ENCODE measurements at regions not wholly inside any gene's neighbourhood (a gene's known extent, or its start where the extent isn't known, plus 50 kb on each side); places are given as distances from the start of the nearest gene placed in this dataset.
A peak's percentile ranks its signal among the peaks of the same experiment; 100 is the strongest.
"Not testable (repeated sequence)": the region's sequence is repeated elsewhere in the genome, so short reads cannot be mapped to it uniquely, and the experiment has no call there.

DNA sequence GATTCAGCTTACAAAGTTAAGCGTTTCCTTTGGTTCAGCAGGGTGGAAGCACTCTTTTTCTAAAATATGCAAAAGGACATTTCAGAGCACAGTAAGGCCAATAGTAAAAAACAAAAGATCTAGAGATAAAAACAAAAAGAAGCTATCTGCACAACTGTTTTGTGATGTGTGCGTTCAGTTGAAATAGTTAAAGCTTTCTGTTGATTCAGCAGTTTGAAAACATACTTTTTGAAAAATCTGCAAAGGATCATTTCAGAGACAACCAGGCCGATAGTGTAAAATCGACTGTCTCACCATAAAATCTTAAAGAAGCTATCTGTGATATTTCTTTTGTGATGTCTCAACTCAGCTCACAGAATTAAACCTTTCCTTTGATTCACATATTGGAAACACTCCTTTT is 300.0 kb upstream of the ALG10B start:
- no peak for DNase-seq (ENCODE audit: low read depth in 2 of 2)

DNA sequence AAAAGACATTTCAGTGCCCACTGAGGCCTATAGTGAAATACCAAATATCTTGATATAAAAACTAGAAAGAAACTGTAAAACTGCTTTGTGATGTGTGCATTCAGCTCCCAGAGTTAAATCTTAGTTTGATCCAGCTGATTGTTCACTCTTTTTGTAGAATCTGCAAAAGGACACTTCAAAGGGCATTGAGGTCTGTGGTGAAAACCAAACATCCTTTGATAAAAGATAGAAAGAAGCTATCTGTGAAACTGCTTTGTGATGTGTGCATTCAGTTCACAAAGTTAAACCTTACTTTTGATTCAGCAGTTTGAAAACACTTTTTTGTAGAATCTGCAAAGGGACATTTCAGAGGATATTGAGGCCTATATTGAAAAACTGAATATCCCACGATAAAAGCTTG is 290.7 kb upstream of the ALG10B start:
- DNase-seq (ENCODE audit: low read depth in 2 of 2): no peak

DNA sequence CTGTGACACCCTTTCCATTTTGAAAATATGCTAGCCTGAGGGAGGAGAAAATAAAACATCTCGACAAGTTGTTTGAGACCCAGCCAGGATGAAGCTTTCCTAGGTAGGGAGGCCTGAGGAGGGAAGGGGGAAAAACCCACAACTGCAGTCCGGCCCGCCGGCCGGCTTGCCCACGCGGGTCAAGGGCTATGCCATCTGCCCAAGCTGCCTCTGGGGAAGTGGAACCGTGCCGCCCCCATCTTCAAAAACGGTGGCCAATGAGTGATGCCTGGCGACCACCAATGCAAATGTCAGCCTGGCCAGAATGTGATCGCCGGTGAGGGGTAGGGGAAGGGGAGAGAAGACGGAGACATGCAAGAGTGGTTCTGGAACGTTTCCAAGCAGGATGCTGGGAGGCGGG is 263.5 kb upstream of the ALG10B start:
- DNase-seq (ENCODE audit: low read depth in 2 of 2): no peak

DNA sequence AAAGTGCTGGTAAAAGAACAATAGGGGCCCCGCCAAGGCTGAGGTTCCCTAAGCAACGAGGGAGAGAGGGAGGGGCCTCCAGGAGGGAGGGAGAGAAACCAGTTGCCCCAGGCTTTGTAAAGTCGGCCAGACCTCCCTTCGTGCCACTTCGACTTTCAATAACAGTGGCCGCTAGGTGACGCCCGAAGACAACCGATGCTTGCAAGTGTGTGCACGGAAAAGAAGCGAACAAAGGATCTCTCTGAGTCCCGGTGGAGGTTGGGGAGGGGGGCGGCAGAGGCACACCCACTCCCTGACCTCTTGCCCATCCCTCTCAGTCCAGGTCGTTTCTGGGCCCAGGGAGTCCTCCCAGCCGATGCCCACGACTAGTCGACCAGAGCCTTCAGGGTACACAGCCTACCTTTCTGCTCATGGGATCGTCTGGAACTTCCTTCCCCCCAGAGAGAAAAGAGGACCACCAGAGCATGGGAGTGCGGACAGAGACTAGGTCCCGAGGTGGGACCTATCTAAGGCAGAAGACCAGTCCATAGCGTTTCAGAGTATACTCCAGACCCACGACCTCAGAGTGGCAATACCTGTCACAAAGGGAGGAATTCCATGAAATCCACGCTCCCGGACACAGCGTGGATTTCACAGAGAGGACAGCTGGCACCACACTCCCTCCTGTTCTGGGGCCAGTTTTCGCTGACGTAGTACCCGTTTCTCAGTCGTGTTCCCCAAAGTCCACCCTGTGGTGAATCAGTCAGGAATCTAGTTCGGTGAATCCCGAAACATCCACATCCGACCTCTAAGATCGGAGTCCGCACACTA is 262.7 kb upstream of the ALG10B start:
- DNase-seq (ENCODE audit: low read depth in 2 of 2): no peak

DNA sequence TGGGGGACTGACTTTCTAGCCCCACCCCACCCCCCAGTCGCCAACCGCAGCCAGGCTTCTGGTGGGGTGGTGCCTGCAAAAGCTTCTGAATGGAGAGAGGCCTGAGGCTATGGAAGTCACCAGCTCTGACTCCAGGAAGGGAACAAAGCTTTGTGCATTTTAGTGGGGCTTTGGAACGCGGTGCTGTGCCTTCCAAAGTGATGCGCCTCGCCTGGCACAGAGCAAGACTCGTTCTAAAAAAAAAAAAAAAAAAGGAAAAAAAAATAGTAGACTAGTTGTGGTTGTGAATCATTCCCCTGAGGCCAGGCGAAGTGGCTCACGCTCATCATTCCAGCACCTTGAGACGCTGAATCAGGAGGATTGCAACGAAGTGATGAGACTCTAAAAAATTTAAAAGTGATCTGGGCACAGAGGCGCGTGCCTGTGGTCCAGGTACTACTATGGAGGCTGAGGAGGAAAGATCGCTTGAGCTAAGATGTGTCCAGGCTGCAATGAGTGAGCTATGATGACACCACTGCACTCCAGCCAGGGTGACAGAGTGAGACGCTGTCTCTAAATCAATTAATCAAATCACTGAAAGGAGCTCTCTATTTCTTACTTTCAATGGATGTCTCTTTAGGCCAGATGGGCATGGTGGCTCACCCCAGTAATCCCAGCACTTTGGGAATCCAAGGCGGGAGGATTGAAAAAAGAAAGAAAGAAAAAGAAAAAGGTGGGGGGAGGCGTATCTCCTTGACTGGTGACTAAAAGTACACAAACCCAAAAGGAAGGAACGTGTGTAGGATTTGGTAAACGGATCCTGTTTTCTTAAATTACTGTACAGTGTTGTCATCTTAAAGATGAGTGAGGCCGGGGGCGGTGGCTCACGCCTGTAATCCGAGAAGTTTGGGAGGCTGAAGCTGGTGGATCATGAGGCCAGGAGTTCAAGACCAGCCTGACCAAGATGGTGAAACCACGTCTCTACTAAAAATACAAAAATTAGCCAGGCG is 259.6 kb upstream of the ALG10B start:
- DNase-seq (ENCODE audit: low read depth in 2 of 2): no peak

DNA sequence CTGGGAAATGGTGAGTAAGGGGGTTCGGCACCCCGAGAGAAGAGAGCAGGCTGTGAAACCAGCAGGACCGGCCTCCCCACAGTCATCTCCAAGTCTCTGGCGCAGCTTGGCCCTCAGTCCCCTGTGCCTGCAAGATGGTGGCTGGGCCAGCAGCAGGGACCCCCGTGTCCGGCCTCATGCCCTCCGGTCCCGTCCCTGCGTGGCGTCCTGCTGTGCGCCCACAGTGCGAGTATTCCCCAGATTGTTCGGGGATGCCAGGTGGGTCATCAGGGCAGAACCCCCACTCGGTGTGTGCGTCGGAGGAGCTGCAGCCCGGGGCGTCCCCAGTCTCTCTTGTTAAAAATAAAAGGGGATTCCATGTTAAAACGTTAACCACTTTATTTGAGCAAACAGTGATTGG is 216.9 kb upstream of the ALG10B start:
- no peak for DNase-seq (ENCODE audit: low read depth in 2 of 2)

DNA sequence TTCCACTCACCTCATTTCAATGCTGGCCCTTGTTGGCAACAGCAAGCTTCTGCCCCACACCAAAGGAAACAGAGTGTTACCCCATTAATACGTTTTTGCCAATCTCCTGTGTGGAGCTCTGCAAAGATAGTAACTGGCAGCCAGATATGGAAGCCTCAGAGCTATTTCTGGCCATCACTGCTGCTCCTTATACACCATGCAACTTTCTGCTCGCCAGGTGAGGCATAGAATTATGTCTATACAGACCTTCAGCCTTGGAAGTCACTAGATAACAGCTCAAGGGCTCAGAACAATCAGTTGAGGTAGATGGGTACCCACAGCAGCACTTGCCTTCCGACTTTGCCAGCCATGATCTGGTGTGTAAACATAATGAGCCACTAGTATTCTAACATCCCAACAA is 214.8 kb upstream of the ALG10B start:
- no peak for DNase-seq (ENCODE audit: low read depth in 2 of 2)

DNA sequence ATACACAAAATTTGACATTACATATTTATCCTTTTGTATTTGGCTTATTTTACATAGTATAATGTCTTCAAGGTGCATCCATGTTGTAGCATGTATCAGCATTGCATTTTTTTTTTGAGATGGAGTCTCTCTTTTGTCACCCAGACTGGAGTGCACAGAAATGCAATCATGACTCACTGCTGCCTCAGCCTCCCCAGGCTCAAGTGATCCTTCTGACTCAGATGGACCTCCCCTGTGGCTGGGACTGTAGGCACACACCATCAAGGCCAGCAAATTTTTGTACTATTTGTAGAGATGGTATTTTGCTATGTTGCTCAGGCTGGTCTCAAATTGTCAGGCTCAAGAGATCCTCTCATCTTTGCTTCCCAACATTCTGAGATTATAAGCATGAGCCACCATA is 214.4 kb upstream of the ALG10B start:
- no peak for DNase-seq (ENCODE audit: low read depth in 2 of 2)

DNA sequence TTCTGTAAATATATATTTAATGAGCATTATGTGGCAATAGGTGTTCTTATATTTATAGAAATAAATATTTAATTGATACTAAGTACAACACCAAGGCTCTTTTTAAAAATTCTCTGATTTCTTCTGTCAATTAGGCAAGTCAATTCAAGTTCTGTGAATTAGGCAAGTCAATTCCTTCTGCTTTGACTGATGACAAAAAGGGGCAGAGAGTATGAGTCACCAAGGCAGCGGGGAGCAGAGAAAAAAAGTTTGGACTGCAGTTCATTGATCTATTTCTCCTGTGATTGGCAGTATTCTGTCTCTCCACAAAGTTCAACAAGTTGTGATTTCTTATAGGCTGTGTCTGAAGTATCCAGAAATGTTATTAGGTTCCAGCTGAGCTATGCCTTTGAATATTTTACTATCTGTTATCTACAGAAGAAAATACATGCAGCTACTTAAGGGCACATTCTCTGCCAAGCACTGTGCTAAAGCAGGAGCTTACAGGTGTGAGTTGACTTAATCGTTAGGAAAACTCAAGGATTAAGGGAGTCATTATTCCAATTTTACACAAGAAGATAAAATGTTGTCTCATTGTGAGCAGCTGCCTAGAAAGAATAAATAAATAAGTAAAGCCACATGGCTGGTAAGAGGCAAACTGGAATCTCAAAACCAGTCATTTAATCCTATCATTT is 206.4 kb upstream of the ALG10B start:
- no peak for DNase-seq (ENCODE audit: low read depth in 2 of 2)

DNA sequence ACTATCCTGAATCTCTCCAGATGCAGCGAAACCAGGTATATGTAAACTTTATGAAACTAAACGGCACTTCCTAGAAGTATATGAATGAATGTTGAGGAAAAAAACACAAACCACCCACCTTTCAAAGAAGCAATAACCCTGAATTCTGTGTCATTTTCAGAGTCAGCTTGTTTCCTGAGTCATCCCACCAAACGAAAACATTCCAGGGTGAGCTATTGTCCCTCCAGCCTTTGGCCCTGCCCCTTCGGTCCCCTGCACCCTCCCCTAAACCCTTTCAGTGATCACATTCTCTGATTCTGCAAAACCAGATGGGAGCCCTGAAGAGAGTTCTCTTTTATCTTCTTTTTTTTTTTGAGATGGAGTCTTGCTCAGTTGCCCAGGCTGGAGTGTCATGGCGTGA is 202.6 kb upstream of the ALG10B start:
- no peak for DNase-seq (ENCODE audit: low read depth in 2 of 2)

DNA sequence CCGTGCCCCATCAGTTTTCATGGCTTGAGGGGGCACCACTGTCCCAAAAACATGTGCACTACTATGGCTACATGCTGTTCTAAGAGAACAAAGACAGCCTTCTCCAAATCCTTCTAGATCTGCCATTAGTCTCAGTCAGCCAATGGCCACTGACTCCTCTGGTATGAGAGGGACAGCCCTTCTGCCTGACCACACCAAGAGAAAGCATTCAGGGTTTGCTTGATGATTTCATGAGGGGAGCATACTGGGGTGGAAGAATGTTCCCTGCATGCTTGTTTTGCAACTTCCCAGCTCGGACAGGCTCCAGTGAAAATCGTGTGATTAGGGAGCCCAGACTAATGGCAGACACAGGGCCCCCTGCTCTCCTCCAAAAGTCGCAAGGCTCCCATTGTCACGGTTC is 199.6 kb upstream of the ALG10B start:
- no peak for DNase-seq (ENCODE audit: low read depth in 2 of 2)

DNA sequence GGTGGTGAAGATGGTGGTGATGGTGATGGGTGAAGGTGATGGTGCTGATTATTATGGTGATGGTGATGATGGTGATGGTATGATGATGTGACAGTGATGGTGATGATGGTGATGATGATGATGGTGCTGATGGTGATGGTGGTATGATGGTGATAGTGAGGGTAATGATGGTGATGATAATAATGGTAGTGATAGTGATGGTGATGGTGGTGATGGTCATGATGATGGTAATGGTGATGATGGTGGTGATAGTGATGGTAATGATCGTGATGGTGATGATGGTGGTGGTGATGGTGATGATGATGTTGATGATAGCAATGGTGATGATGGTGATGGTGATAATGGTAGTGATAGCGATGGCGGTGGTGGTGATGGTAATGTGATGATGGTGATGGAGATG is 197.9 kb upstream of the ALG10B start:
- no peak for DNase-seq (ENCODE audit: low read depth in 2 of 2)

DNA sequence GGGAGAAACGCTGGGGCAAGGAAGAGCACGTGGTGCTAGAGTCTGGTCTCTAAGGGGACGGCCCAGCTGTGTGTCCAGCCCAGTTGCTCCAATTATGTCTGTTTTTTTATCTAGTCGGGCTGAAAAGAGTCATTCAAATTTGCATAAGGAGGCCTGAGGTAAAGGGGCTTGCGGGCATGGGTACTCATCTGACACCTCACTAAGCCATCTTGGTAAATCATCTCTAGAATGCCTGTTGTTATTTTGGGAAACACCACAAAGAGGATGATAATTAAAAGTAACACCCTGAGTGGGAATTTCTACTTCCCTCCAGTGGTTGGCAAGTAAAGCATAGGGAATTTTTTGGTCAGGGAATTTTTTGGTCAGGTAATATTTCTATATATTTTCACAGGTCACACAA is 196.1 kb upstream of the ALG10B start:
- DNase-seq (ENCODE audit: low read depth in 2 of 2): no peak

DNA sequence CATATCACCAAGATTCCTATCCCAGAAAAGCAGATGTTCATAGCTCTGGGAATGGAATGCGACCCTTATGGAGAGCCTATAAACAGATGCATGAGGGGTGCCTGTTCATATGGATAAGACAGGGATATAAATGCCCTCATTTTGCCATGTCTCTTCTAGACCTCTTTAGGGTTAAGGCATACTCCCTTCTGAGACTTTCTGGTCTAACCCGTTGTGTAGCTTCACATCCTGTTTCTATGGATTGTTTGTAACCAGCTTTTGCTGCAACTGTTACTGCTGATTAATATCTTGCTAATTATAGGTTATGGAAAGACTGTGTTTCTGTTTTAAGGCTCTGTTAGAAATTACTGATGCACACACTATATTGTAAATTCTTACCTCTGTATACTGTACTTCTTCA is 193.5 kb upstream of the ALG10B start:
- not testable (repeated sequence) for DNase-seq (ENCODE audit: low read depth in 2 of 2)

DNA sequence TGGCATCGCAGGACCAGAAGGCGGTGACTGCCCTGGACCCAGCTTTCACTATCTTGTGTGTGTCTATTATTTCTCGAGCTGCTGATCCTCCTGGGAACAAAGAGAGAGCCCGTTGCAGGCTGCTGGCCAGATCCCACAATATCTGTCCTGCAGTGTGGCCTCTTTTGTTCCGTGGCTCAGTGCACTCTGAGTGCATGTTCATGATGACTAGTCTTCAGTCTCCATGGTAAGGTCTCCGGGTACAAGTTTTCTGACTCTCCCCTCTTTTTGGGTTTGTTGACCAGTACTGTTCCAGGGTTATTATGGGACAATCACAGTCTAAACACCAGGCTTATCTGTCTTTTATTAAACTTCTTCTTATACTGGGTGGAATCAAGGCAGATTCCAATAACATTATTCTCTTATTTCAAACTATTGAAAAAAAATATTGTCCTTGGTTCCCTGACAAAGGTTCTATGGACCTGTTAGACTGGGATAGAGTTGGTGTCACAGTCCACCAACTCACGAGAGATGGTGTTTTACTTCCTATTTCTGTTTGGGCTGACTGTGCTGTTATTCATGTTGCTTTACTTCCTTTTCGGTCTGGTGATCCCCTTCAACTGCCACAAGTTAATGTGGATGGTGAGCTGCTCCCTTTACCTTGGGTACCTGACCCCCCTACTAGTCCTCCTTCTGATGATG is 192.9 kb upstream of the ALG10B start:
- DNase-seq (ENCODE audit: low read depth in 2 of 2): no peak

DNA sequence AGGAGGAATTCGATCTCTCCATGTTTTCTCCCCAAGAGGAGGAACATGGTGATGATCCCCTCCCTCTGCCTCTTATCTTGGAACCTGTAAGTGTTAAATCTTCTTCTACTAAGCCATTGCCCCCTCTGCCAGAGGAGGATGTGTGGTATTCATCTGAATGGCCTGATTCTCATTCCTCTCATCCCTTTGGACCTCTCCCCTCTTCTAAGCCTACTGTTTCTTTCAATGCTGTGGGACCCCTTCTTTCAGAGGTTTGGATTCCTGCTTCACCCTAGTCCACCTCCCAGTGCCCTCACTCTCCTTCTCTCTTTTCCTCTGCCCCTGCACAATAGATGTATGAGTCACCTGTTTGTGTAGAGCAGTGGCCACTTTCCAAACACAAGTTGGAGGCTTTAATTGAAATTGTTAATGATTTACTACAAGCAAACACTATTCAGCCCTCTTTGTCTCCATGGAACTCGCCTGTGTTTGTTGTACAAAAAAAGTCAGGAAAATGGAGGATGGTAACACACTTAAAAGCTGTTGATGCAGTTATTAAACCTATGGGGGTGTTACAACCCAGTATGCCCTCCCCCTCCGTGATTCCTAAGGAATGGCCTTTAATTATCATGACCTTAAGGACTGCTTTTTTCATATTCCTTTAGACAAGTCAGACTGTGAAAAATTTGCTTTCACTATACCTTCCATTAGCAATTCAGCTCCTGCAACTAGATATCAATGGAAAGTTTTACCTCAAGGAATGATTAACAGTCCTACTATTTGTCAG is 192.1 kb upstream of the ALG10B start:
- DNase-seq (ENCODE audit: low read depth in 2 of 2): no peak

DNA sequence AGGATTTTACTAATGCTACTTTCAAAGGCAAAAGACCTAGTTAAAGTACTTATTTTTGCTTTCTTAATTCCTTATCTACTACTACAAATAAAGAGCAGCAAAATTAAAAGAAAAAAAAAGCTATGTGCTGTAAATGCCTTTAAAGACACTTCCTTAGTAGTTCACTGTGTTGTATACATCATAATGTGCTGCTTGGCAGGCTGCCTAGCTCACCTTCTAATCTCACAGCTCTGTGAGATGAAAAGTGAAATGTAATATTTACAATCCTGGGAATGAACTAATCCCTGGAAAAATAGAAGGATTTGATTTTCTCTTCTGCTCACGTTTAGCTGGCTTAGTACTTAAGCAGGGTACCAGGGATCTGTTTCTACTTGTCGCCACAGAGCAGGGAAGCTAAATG is 184.4 kb upstream of the ALG10B start:
- no peak for DNase-seq (ENCODE audit: low read depth in 2 of 2)

DNA sequence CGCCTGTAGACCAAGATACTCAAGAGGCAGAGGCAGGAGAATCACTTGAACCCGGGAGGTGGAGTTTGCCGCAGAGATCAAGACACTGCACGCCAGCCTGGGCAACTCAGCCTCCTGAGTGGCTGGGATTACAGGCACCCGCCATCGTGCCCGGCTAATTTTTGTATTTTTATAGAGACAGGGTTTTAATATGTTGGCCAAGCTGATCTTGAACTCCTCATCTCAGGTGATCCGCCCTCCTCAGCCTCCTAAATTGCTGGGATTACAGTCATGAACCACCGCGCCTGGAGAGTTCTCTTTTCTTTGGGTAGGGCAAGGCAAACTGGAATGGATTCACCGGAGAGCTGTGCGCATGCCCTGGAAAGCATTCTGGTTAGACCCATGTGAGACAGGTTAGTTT is 179.3 kb upstream of the ALG10B start:
- DNase-seq (ENCODE audit: low read depth in 2 of 2): no peak

DNA sequence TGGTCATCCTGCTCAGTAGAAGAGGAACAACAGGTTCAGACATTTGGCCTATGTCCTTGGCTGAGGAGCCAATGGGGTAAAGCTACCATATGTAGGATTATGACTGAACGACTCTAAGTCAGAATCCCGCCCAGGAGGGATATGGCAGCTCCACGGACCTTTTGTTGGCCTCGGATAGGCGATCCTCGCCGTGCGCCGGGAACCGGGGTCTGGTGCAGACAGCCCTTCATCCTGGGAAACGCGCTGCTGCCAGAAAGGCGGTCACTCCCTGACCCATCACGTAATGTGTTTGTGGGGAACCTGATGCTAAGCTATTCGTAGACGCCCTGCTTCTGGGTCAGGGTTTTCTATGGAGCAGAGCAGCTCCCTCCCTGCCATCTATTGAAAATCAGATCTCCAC is 178.9 kb upstream of the ALG10B start:
- DNase-seq (ENCODE audit: low read depth in 2 of 2): no peak

DNA sequence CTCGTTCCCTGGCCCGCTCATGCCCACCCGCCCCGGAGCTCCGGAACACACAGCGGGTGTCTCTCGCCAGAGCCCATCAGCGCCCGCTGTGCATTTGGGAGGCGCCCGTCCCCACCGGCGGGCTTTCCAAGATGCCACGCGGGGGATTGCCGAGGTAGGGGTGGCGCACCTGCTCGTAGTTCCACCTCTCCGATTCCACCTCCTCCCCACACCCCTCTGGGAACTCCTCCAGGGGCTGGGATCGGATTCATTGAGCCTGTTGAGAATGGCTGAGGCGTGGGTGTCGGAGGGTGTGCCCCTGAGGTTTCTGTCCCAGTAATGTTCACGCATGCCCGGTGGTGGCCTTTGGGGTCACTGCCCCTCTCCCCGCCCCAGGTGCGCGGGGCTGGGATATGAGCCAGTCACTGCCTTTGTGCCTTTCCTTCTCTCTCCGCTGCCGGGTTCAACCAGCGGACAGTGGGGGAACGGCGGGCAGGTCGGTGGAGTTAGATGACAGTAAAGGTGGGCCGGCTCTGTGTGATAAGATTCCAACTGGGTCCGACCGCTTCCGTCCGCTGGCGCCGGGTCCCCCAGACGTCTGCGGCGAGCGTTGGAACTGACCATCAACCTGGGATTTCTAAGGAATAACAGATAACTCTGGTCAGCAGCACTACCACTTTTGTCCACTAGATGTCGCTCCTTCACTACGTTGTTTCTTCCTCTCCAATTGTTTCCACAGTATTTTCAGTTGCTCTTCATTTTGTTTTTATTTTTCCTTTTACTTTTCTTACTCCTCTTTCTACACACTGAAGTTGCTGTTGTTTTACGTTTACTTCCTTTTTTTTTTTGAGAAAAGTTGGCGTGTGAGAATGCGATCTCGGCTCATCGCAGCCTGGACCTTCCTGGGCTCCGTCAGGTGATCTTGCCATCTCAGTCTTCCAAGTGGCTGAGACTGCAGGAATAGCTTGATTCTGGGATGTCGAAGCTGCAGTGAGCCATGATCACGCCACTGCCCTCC is 178.1 kb upstream of the ALG10B start:
- peak; percentile 12 to 43 for DNase-seq (ENCODE audit: low read depth in 2 of 2)

Measured in stimulated activated CD4-positive, alpha-beta T cell treated with anti-CD3 and anti-CD28 coated beads, Interleukin-15, amount 100 ng/mL, for 48 hours (primary cell).